ENCODE measurements at regions not wholly inside any gene's neighbourhood (a gene's known extent, or its start where the extent isn't known, plus 50 kb on each side); places are given as distances from the start of the nearest gene placed in this dataset.

- Histone ChIP-seq H3K9me3 (replicated peaks; ENCODE audit: low read length) (no peaks in the 10 kb centered on the region), H3K4me2 (ENCODE audit: low read length) (no peak overlapping the region), H3K4me3 (ENCODE audit: low read length) (no peak overlapping the region), H3K36me3 (ENCODE audit: insufficient read depth, low read length) (no peaks in the 10 kb centered on the region), H3K27me3 (ENCODE audit: control insufficient read depth, insufficient read depth, low read length) (no peaks in the 10 kb centered on the region), H3K4me1 (ENCODE audit: control insufficient read depth, insufficient read depth, low read length) (peaks cover 3% of the 10 kb centered on the region), H3K9ac (ENCODE audit: low read depth, low read length) (no peak overlapping the region)
Measured at GRCh38 chr4:157768419-157768818, 404.4 kb downstream of the GASK1B start.

DNA sequence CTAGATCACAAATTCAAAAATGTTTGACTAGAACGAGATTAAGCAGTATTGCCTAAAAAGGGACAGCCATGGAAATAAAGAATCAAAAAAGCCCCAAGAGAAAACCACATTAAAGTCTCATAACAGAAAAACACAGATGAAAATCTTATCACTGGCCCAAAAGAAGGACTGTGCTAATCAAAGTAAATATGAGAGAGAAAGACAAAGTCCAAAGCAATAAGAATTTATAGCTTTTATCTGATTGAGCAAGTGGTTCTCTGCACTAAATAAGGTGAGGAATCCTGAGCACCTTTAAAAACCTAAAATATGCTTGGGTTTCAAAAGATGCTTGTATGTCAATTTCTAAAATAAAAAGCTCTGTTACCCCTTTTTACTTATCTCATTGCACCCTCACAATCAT lies 409.3 kb downstream of the GASK1B start:
- Histone ChIP-seq H3K9ac (ENCODE audit: low read depth, low read length) (no peak overlapping the region), H3K4me1 (ENCODE audit: control insufficient read depth, insufficient read depth, low read length) (no peaks in the 10 kb centered on the region), H3K4me3 (ENCODE audit: low read length) (no peak overlapping the region), H3K9me3 (replicated peaks; ENCODE audit: low read length) (no peaks in the 10 kb centered on the region), H3K27me3 (ENCODE audit: control insufficient read depth, insufficient read depth, low read length) (no peaks in the 10 kb centered on the region), H3K4me2 (ENCODE audit: low read length) (no peak overlapping the region), H3K36me3 (ENCODE audit: insufficient read depth, low read length) (no peaks in the 10 kb centered on the region)

DNA sequence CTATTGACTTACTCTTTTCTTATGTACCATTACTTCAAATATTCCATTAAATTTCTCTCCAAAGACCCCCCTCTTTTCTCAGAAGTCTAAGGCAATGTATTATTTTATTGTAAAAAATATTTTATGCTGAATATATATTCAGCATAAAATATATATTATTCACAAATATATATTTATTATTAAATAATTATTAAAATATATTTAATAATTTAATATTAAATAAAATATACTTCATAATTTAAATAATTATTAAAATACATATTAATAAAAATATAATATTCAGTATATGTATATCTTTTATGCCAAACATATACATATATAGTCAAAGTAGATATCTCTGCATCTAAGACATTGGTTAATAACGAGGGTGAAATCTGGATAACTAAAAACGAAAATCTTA lies 418.4 kb downstream of the GASK1B start:
- Histone ChIP-seq H3K4me1 (ENCODE audit: control insufficient read depth, insufficient read depth, low read length) (no peaks in the 10 kb centered on the region), H3K4me3 (ENCODE audit: low read length) (no peak overlapping the region), H3K4me2 (ENCODE audit: low read length) (no peak overlapping the region), H3K36me3 (ENCODE audit: insufficient read depth, low read length) (no peaks in the 10 kb centered on the region), H3K27me3 (ENCODE audit: control insufficient read depth, insufficient read depth, low read length) (no peaks in the 10 kb centered on the region), H3K9me3 (replicated peaks; ENCODE audit: low read length) (no peaks in the 10 kb centered on the region), H3K9ac (ENCODE audit: low read depth, low read length) (no peak overlapping the region)

DNA sequence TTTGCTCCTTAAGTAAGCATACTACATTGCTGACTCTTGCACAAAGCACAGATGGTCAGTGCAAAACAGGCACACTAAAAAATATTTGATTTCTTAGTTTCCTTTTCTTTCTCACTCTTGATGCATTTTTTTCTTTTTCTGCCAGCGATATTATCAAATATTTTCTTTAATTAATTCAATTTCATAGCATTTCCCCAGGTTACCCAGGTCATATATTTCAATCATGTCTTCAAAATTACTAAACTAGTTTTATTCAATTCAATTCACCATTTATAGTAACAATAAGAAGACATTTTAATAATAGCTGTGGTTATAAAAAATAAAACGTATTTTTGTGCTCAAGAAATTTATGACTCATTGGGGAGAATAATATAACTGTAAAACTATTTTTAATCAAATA lies 421.2 kb downstream of the GASK1B start:
- Histone ChIP-seq H3K9me3 (replicated peaks; ENCODE audit: low read length) (no peaks in the 10 kb centered on the region), H3K9ac (ENCODE audit: low read depth, low read length) (no peak overlapping the region), H3K4me1 (ENCODE audit: control insufficient read depth, insufficient read depth, low read length) (no peaks in the 10 kb centered on the region), H3K27me3 (ENCODE audit: control insufficient read depth, insufficient read depth, low read length) (no peaks in the 10 kb centered on the region), H3K36me3 (ENCODE audit: insufficient read depth, low read length) (no peaks in the 10 kb centered on the region), H3K4me2 (ENCODE audit: low read length) (no peak overlapping the region), H3K4me3 (ENCODE audit: low read length) (no peak overlapping the region)

DNA sequence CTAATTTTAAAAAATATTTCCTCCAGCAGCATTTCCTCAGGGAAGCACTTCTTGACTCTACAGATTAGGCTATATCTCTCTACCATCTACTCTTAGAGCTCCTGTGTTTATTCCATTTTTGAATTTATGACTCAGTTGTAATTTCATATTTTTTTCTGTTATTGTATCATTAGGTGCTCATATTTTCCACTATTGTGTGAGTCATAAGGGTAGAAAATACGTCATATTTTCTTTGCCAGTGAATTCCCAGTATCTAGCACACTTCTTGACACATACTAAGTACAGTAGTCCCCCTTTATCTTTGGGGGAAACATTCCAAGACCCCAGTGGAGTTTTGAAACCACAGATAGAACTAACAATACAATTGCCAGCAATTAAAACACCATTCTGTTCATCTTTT lies 431.2 kb downstream of the GASK1B start:
- no peak overlapping the region for H3K9ac ChIP-seq (ENCODE audit: low read depth, low read length)
- H3K27me3 ChIP-seq (ENCODE audit: control insufficient read depth, insufficient read depth, low read length), result no peaks in the 10 kb centered on the region
- no peaks in the 10 kb centered on the region for H3K9me3 ChIP-seq (replicated peaks; ENCODE audit: low read length)
- H3K4me2 ChIP-seq (ENCODE audit: low read length), result no peak overlapping the region
- no peaks in the 10 kb centered on the region for H3K36me3 ChIP-seq (ENCODE audit: insufficient read depth, low read length)
- H3K4me1 ChIP-seq (ENCODE audit: control insufficient read depth, insufficient read depth, low read length), result peaks cover 13% of the 10 kb centered on the region
- no peak overlapping the region for H3K4me3 ChIP-seq (ENCODE audit: low read length)

- H3K9ac ChIP-seq (ENCODE audit: low read depth, low read length), result no peak overlapping the region
- peaks cover 13% of the 10 kb centered on the region for H3K4me1 ChIP-seq (ENCODE audit: control insufficient read depth, insufficient read depth, low read length)
- H3K4me2 ChIP-seq (ENCODE audit: low read length), result no peak overlapping the region
- H3K9me3 ChIP-seq (replicated peaks; ENCODE audit: low read length), result no peaks in the 10 kb centered on the region
- no peak overlapping the region for H3K4me3 ChIP-seq (ENCODE audit: low read length)
- no peaks in the 10 kb centered on the region for H3K36me3 ChIP-seq (ENCODE audit: insufficient read depth, low read length)
- H3K27me3 ChIP-seq (ENCODE audit: control insufficient read depth, insufficient read depth, low read length), result no peaks in the 10 kb centered on the region
Measured at GRCh38 chr4:157739242-157739641, 433.6 kb downstream of the GASK1B start.

DNA sequence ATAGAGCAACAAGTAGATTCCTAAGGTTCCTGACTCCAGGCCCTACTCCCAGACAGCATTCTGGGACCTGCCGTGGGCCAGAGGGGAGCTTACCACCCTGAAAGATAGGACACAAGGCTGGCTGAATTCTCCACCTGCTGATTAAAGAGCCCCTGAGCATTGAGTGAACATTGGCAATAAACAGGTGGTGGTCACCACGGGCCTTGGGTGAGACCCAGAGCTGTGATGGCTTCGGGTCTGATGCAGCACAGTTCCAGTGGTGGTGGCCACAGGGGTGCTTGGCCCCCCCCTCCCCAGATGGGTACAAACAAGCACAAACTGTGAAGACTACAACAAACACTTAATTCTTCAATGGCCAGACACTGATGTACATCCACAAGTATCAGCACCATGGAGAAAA lies 444.6 kb downstream of the GASK1B start:
- H3K4me2 ChIP-seq (ENCODE audit: low read length), result no peak overlapping the region
- H3K27me3 ChIP-seq (ENCODE audit: control insufficient read depth, insufficient read depth, low read length), result no peaks in the 10 kb centered on the region
- no peak overlapping the region for H3K4me3 ChIP-seq (ENCODE audit: low read length)
- H3K9me3 ChIP-seq (replicated peaks; ENCODE audit: low read length), result no peaks in the 10 kb centered on the region
- H3K4me1 ChIP-seq (ENCODE audit: control insufficient read depth, insufficient read depth, low read length), result no peaks in the 10 kb centered on the region
- no peak overlapping the region for H3K9ac ChIP-seq (ENCODE audit: low read depth, low read length)
- H3K36me3 ChIP-seq (ENCODE audit: insufficient read depth, low read length), result no peaks in the 10 kb centered on the region

DNA sequence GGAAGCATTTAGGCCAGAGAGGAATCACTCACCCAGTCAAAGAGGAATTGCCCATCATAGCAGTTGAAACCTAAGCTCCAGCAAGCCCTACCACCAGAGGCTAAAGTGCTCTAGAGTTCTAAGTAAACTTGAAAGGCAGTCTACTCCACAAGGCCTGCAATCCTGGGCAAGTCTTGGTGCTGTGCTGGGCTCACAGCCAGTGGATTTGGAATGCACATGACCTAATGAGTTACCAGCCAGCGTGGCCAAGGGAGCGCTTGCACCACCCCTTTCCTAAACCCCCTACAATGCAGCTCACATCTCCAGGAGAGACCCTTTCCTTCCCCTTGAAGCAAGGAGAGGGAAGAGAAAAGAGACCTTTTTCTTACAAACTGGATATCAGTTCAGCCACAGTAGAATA lies 445.7 kb downstream of the GASK1B start:
- Histone ChIP-seq H3K4me3 (ENCODE audit: low read length) (no peak overlapping the region), H3K36me3 (ENCODE audit: insufficient read depth, low read length) (no peaks in the 10 kb centered on the region), H3K27me3 (ENCODE audit: control insufficient read depth, insufficient read depth, low read length) (no peaks in the 10 kb centered on the region), H3K9ac (ENCODE audit: low read depth, low read length) (no peak overlapping the region), H3K4me1 (ENCODE audit: control insufficient read depth, insufficient read depth, low read length) (no peaks in the 10 kb centered on the region), H3K9me3 (replicated peaks; ENCODE audit: low read length) (no peaks in the 10 kb centered on the region), H3K4me2 (ENCODE audit: low read length) (no peak overlapping the region)

DNA sequence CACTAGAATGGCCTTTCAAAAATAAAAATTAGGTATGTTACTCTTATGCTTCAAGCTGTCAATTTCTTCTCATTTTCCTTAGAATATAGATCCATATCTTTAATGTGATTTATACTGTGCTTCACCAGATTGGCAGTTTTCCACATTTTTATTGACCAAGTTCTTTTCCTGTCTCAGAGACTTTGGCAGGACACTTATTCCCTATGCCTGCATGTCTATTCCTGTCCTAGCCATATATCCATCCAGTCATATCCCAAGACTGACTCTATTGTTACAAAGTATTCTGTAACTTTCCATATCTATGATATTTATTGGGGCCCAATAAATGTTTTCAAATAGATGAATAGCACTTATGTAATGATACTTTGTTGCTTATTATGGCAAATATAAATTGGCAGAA lies 450.7 kb downstream of the GASK1B start:
- no peaks in the 10 kb centered on the region for H3K27me3 ChIP-seq (ENCODE audit: control insufficient read depth, insufficient read depth, low read length)
- no peak overlapping the region for H3K4me2 ChIP-seq (ENCODE audit: low read length)
- no peak overlapping the region for H3K4me3 ChIP-seq (ENCODE audit: low read length)
- no peaks in the 10 kb centered on the region for H3K36me3 ChIP-seq (ENCODE audit: insufficient read depth, low read length)
- no peak overlapping the region for H3K9ac ChIP-seq (ENCODE audit: low read depth, low read length)
- H3K9me3 ChIP-seq (replicated peaks; ENCODE audit: low read length), result no peaks in the 10 kb centered on the region
- no peaks in the 10 kb centered on the region for H3K4me1 ChIP-seq (ENCODE audit: control insufficient read depth, insufficient read depth, low read length)

- no peaks in the 10 kb centered on the region for H3K27me3 ChIP-seq (ENCODE audit: control insufficient read depth, insufficient read depth, low read length)
- H3K9me3 ChIP-seq (replicated peaks; ENCODE audit: low read length), result no peaks in the 10 kb centered on the region
- no peaks in the 10 kb centered on the region for H3K36me3 ChIP-seq (ENCODE audit: insufficient read depth, low read length)
- H3K4me2 ChIP-seq (ENCODE audit: low read length), result no peak overlapping the region
- no peak overlapping the region for H3K4me3 ChIP-seq (ENCODE audit: low read length)
- H3K4me1 ChIP-seq (ENCODE audit: control insufficient read depth, insufficient read depth, low read length), result peaks cover 3% of the 10 kb centered on the region
- H3K9ac ChIP-seq (ENCODE audit: low read depth, low read length), result no peak overlapping the region
Measured at GRCh38 chr4:157713342-157713741, 459.5 kb downstream of the GASK1B start.

DNA sequence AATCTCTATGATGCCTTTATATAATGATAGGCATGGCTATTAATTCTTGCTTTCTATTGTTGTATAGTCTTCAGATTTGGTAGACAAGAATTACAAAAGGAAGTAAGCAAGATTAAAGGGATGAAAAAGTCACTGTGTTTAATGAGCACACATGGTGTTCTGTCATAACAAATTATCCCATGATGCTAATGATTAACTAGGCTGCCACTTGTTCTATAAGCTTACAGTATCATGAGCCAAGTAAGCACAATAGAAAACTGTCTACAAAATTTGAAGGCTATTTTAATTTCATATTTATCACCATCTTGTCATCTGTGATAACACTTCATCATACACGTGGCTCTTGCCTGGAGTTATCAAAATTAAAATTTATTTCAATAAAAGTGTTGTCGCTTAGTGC lies 466.7 kb downstream of the GASK1B start:
- no peak overlapping the region for H3K4me3 ChIP-seq (ENCODE audit: low read length)
- H3K9me3 ChIP-seq (replicated peaks; ENCODE audit: low read length), result no peaks in the 10 kb centered on the region
- peaks cover 4% of the 10 kb centered on the region for H3K4me1 ChIP-seq (ENCODE audit: control insufficient read depth, insufficient read depth, low read length)
- H3K4me2 ChIP-seq (ENCODE audit: low read length), result no peak overlapping the region
- H3K36me3 ChIP-seq (ENCODE audit: insufficient read depth, low read length), result no peaks in the 10 kb centered on the region
- no peak overlapping the region for H3K9ac ChIP-seq (ENCODE audit: low read depth, low read length)
- no peaks in the 10 kb centered on the region for H3K27me3 ChIP-seq (ENCODE audit: control insufficient read depth, insufficient read depth, low read length)

DNA sequence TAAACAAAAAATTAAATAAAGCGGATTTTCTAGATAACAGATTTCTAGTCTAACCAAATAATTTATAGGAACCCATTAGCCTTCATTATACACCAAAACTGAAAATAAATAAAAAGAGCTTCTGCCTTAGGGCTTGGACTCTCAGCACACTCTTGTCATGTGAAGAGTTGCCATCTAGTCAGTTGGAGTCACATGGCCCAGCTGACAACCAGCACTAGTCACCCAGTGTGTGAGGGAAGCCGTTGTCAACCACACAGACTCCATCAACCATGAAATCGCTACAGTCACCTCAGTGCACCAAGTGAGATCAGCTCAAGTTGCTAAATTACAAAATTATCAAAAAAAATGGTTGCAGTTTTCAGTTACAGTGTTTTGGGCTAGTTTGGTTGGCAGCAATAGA lies 470.0 kb downstream of the GASK1B start:
- Histone ChIP-seq H3K9me3 (replicated peaks; ENCODE audit: low read length) (no peaks in the 10 kb centered on the region), H3K4me2 (ENCODE audit: low read length) (no peak overlapping the region), H3K27me3 (ENCODE audit: control insufficient read depth, insufficient read depth, low read length) (no peaks in the 10 kb centered on the region), H3K4me1 (ENCODE audit: control insufficient read depth, insufficient read depth, low read length) (peaks cover 5% of the 10 kb centered on the region), H3K9ac (ENCODE audit: low read depth, low read length) (no peak overlapping the region), H3K4me3 (ENCODE audit: low read length) (no peak overlapping the region), H3K36me3 (ENCODE audit: insufficient read depth, low read length) (no peaks in the 10 kb centered on the region)

DNA sequence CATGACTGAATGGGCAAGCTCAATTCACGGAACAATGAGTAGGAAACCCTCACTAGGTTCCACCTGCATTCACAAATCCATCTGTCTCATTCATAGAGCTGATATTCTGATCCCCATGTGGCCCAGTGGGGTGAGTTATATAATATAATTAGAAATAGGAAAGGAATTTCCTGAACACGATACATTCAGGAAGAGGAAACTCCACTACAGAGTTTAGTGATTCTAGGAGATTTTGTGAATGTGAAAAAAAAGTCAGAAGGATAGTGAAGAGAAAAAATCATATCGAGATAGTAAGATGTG lies 471.2 kb downstream of the GASK1B start:
- no peak overlapping the region for H3K9ac ChIP-seq (ENCODE audit: low read depth, low read length)
- peaks cover 5% of the 10 kb centered on the region for H3K4me1 ChIP-seq (ENCODE audit: control insufficient read depth, insufficient read depth, low read length)
- no peak overlapping the region for H3K4me3 ChIP-seq (ENCODE audit: low read length)

More for the DNA sequence above, 471.2 kb downstream of the GASK1B start:
- Histone ChIP-seq H3K27me3 (ENCODE audit: control insufficient read depth, insufficient read depth, low read length) (no peaks in the 10 kb centered on the region), H3K4me2 (ENCODE audit: low read length) (no peak overlapping the region), H3K9me3 (replicated peaks; ENCODE audit: low read length) (no peaks in the 10 kb centered on the region), H3K36me3 (ENCODE audit: insufficient read depth, low read length) (no peaks in the 10 kb centered on the region)
